Osteoblast (primary cell): ENCODE measurements at regions not wholly inside any gene's neighbourhood (a gene's known extent, or its start where the extent isn't known, plus 50 kb on each side); places are given as distances from the start of the nearest gene placed in this dataset.
A peak's percentile ranks its signal among the peaks of the same experiment; 100 is the strongest.

Source experiments
- DNase-seq: peaks from one replicate; pipeline ENCODE4 v3.0.0; 2011; ENCODE audit warnings: low spot score, mixed read lengths; ENCODE audit not compliant: insufficient read length; ENCODE audit errors: missing footprints
- H2AFZ ChIP-seq: 2 replicates; pipeline ENCODE4 v1.6.0; 2011; ENCODE audit warnings: mild to moderate bottlenecking, low read length
- H3K27ac ChIP-seq: 2 replicates; pipeline ENCODE4 v1.5.1; 2011; ENCODE audit warnings: mild to moderate bottlenecking, low read depth, low read length, moderate library complexity
- H3K27me3 ChIP-seq: 2 replicates; pipeline ENCODE4 v1.6.0; 2012; ENCODE audit warnings: mild to moderate bottlenecking, control low read depth, inconsistent platforms, low read length, moderate library complexity; ENCODE audit not compliant: insufficient read depth
- H3K36me3 ChIP-seq: 2 replicates; pipeline ENCODE4 v1.5.1; 2011; ENCODE audit warnings: mild to moderate bottlenecking, low read length, control low read depth, moderate library complexity; ENCODE audit not compliant: insufficient read depth
- H3K4me1 ChIP-seq: 2 replicates; pipeline ENCODE4 v1.5.1; 2011; ENCODE audit warnings: mild to moderate bottlenecking, low read length, control low read depth, moderate library complexity; ENCODE audit not compliant: insufficient read depth
- H3K4me2 ChIP-seq: 2 replicates; pipeline ENCODE4 v1.6.0; 2011; ENCODE audit warnings: mild to moderate bottlenecking, low read length; ENCODE audit not compliant: insufficient read depth
- H3K4me3 ChIP-seq: fragments of 200-600 bp; sonication (generic); 3 replicates; pipeline ENCODE4 v1.5.1; 2012; ENCODE audit warnings: mild to moderate bottlenecking, low read length, inconsistent platforms; ENCODE audit not compliant: insufficient read depth
- H3K79me2 ChIP-seq: 2 replicates; pipeline ENCODE4 v1.6.0; 2012; ENCODE audit warnings: mild to moderate bottlenecking, low read length, control low read depth, inconsistent platforms; ENCODE audit not compliant: insufficient read depth
- H3K9me3 ChIP-seq: 2 replicates; pipeline ENCODE4 v1.5.1; 2011; ENCODE audit warnings: low read depth, low read length, control low read depth
- H4K20me1 ChIP-seq: 2 replicates; pipeline ENCODE4 v1.6.0; 2012; ENCODE audit warnings: mild to moderate bottlenecking, low read length, control low read depth; ENCODE audit not compliant: insufficient read depth
- TF ChIP-seq, protein P1 (sequence below): IDR thresholded peaks from 2 replicates; pipeline ENCODE4 v1.5.1; 2011; ENCODE audit warnings: mild to moderate bottlenecking, low read depth, low read length, moderate library complexity; ENCODE audit errors: extremely low read depth

DNA sequence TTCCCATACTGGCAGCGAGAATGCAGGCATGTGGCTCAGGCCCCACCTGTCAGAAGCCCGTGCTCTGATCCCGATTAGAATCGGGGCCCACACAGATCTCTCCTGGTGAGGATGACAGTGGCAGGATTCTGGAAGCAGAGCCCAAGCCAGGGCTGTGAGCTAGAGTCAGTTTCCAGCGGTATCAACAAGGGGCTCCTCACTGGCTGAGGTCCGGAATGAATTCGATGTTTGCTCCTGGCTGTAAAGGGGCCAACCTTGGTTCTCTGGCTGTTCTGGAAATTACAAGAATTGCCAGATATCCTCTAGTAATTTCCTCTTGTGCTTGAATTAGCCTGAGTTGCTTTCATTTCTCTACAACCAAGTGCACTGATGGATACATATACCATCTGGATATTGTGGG lies 129.1 kb upstream of the SPRY4 start:
- no peak overlapping the region for H3K4me2 ChIP-seq
- H3K4me1 ChIP-seq, result no peaks in the 10 kb centered on the region
- H2AFZ ChIP-seq, result no peak overlapping the region
- H4K20me1 ChIP-seq, result no peaks in the 10 kb centered on the region
- no peak overlapping the region for H3K27ac ChIP-seq
- no peaks in the 10 kb centered on the region for H3K27me3 ChIP-seq
- no peaks in the 10 kb centered on the region for H3K36me3 ChIP-seq
- H3K79me2 ChIP-seq, result no peaks in the 10 kb centered on the region
- H3K4me3 ChIP-seq, result no peak overlapping the region
- TF ChIP-seq, protein P1, sequence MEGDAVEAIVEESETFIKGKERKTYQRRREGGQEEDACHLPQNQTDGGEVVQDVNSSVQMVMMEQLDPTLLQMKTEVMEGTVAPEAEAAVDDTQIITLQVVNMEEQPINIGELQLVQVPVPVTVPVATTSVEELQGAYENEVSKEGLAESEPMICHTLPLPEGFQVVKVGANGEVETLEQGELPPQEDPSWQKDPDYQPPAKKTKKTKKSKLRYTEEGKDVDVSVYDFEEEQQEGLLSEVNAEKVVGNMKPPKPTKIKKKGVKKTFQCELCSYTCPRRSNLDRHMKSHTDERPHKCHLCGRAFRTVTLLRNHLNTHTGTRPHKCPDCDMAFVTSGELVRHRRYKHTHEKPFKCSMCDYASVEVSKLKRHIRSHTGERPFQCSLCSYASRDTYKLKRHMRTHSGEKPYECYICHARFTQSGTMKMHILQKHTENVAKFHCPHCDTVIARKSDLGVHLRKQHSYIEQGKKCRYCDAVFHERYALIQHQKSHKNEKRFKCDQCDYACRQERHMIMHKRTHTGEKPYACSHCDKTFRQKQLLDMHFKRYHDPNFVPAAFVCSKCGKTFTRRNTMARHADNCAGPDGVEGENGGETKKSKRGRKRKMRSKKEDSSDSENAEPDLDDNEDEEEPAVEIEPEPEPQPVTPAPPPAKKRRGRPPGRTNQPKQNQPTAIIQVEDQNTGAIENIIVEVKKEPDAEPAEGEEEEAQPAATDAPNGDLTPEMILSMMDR, result no peak
- no peak for DNase-seq
- no peaks in the 10 kb centered on the region for H3K9me3 ChIP-seq

DNA sequence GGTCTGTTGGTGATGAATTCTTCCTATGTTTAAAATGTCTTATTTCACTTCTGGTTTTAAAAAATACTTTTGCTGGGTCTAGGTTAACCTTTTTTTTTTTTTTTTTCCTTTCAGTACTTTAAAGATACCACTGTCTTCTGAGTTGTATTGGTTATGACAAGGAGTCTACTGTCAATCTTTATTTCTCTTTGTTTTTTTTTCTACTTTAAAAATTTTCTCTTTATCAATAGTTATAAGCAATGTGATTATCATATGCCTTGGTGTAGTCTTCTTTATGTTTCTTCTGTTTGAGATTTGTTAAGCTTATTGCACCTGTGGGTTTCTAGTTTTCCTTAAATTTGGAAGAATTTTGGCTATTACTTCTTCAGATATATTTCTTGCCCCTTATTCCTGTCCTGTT lies 125.6 kb upstream of the SPRY4 start:
- no peaks in the 10 kb centered on the region for H3K79me2 ChIP-seq
- H3K9me3 ChIP-seq, result no peaks in the 10 kb centered on the region

DNA sequence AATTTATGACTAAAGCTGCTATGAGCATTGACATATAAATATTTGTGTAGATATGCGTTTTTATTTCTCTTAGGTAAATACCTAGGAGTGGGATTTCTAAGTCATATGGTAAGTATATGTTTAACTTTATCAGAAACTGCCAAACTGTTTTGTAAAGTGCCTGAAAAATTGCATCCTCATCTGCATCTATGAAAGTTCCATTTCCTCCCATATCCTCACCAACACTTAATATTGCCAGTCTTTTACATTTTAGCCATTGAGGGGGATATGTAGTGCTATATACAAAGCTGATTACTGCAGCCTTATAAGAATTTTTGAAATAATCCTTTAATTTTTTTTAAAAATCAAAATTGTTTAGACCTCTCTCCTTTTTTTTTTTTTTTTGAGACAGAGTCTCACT lies 123.1 kb upstream of the SPRY4 start:
- no peaks in the 10 kb centered on the region for H3K36me3 ChIP-seq
- no peak overlapping the region for H3K27ac ChIP-seq
- H3K27me3 ChIP-seq, result no peaks in the 10 kb centered on the region
- no peaks in the 10 kb centered on the region for H3K9me3 ChIP-seq
- H4K20me1 ChIP-seq, result no peaks in the 10 kb centered on the region
- TF ChIP-seq, protein P1, result no peak
- H3K4me2 ChIP-seq, result no peak overlapping the region
- H2AFZ ChIP-seq, result no peak overlapping the region
- no peak for DNase-seq
- peaks cover 20% of the 10 kb centered on the region for H3K4me1 ChIP-seq
- H3K79me2 ChIP-seq, result no peaks in the 10 kb centered on the region
- no peak overlapping the region for H3K4me3 ChIP-seq

More for the DNA sequence above, 125.6 kb upstream of the SPRY4 start:
- DNase-seq, result no peak
- Histone ChIP-seq H3K27ac (no peak overlapping the region), H3K27me3 (no peaks in the 10 kb centered on the region), H3K4me2 (no peak overlapping the region), H4K20me1 (no peaks in the 10 kb centered on the region), H3K4me3 (no peak overlapping the region), H3K4me1 (peaks cover 17% of the 10 kb centered on the region), H2AFZ (no peak overlapping the region), H3K36me3 (no peaks in the 10 kb centered on the region)
- TF ChIP-seq, protein P1, result no peak

DNA sequence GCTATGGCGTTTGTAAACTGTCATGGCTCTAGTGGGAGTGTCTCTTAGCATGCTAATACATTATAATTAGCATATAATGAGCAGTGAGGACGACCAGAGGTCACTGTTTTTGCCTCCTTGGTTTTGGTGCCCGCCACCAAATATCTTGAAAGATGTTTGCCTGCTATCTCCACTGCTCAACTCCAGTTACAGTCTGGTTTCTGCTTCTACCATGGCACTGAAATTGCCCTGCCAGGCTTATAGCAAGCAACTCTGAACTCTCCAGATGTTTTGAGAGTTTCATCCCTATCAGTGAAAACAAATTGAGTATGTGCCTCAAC lies 122.1 kb upstream of the SPRY4 start:
- Histone ChIP-seq H3K27me3 (no peaks in the 10 kb centered on the region), H3K79me2 (no peaks in the 10 kb centered on the region), H3K9me3 (no peaks in the 10 kb centered on the region), H3K4me1 (peaks cover 20% of the 10 kb centered on the region), H3K4me3 (no peak overlapping the region), H2AFZ (peak overlapping the region; percentile 41), H3K36me3 (no peaks in the 10 kb centered on the region), H4K20me1 (no peaks in the 10 kb centered on the region), H3K4me2 (peak overlapping the region; percentile 30), H3K27ac (peak overlapping the region; percentile 83)
- DNase-seq, result no peak
- TF ChIP-seq, protein P1, result no peak
